Non-pigmented ciliary epithelial cell (primary cell): ENCODE measurements at regions not wholly inside any gene's neighbourhood (a gene's known extent, or its start where the extent isn't known, plus 50 kb on each side); places are given as distances from the start of the nearest gene placed in this dataset.
"Not testable (repeated sequence)": the region's sequence is repeated elsewhere in the genome, so short reads cannot be mapped to it uniquely, and the experiment has no call there.

Experiments
- DNase-seq: peaks from one replicate; pipeline ENCODE4 v3.0.0-alpha.2; 2010; ENCODE audit warnings: low read depth

DNA sequence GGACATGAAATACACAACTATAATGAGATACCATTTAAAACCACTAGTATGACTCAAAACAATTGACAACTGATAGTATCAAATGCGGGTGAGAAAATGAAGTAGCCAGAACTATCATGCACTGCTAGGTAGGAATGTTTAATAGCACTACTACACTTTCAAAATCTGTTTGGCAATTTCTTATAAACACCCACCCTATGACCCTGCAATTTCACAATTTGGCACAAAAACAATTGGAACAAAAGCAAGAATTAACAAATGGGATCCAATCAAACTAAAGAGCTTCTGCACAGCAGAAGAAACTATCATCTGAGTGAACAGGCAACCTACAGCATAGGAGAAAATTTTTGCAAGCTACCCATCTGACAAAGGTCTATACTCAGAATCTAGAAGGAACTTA lies 431.2 kb upstream of the GYPC start:
- no peak for DNase-seq

DNA sequence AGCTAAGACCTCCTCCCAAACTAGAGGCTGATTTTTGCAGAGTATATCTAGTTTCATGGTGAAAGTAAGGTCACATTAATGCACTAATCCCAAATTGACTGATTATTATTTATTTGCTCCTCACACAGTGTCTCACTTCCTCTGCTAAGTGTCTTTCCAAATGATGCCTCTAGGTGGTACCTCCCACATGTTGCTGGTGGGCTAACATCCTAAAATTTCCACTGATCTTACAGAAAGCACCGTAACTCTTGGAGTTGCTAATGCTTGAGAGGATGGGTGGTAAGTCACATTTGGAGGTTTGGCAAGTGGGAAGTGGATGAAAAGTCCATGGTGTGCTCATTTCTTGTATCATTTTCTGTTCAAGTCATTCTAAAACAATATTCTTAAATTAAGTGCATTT lies 428.7 kb upstream of the GYPC start:
- no peak for DNase-seq

DNA sequence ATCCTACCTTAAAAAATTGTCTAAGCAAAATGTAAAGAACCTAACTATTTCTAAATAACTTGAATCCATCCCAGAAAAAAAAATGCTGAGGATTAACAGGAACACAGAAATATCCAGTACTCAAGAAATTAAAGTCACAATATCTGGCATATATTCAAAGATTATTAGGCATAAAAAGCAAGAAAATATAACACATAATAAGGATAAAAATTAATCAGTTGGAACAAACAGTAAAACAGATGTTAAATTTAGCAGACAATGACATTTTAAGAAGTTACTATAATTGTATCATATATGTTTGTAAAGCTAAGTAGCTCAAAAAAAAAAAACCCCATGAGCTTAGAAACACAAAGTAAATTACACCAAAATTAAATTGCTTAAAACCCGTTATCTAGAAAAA lies 427.4 kb upstream of the GYPC start:
- DNase-seq: no peak

DNA sequence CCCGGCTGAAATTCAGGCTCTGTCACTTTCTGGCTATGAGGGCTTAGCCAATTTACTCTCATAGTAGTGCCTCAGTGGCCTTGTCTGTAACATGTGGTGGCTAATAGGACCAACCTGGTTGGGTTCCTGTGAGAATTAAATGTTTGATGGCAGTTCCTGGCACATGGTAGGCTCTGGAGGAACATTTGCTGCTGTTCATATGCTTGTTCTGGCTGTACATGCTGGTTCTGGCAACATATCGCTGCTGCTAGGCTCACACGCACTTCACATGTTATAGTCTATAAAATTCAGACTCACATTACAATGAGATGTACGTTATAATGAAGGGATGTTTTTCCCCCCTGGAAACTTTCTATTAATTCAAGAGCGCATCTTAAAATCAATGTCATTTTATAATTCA lies 417.7 kb upstream of the GYPC start:
- no peak for DNase-seq

DNA sequence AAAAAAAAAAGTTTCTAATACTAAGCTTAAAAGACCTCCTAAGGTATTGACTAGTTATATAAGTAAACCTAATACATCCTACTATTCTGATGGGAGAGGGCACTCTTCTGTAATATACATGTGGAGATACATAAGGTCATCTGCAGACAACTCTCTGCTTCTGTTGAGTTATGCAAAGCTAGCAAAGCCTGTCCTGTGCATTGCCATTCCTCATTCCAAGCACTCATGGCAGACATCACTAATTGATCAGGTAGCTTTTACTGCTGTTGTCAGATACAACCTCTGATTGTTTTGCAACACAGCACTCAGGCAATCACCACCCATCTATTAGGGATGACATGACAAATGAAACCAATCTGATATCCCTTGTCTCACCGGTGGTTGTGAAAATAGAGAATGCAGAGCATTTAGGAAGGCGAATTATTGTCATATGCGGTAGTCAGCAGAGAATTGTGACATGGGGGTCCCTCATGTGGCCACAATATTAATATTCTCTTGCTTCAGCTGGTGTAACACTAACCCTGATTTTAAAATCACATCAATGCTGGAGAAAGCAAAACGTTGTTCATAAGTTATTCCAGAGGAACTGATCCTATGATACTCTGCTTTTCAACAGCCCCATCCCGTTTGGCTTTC lies 416.5 kb upstream of the GYPC start:
- DNase-seq: no peak

DNA sequence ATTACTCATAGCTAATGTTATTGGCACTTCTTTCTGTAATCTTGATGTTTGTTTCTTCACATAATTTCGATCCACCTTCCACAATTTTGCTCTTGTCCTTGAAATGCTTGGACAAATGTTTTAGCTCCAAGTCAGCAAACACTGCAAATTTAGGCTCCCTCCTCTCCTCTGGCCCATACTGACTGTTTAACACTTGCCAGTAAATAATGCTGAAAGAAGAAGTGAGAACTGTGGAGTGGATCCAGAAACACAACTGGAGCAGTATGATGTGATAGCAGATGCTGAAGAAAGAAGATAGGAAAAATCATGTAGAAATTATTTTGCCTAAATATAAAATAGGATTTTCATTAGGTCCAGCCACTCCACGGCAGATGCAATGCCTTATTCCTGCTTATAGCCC lies 415.0 kb upstream of the GYPC start:
- no peak for DNase-seq

DNA sequence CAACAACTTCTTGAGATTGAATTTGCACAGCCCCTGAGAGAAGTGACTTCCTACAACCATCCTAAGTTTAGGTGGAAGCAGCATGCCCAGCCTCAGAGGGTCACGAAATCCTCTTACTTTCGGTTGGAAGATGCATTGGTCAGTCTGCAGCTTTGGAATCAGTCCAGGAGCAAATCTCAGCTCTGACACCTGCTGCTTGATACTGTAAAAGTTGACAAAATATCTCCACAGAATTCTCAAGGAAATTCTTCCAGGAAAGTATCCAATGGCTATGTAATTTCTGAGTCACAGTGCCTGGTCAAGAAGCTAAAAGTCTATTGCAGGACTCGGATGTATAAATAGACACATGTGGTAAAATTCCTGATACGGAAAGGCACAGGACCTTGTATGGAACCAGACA lies 414.5 kb upstream of the GYPC start:
- no peak for DNase-seq

DNA sequence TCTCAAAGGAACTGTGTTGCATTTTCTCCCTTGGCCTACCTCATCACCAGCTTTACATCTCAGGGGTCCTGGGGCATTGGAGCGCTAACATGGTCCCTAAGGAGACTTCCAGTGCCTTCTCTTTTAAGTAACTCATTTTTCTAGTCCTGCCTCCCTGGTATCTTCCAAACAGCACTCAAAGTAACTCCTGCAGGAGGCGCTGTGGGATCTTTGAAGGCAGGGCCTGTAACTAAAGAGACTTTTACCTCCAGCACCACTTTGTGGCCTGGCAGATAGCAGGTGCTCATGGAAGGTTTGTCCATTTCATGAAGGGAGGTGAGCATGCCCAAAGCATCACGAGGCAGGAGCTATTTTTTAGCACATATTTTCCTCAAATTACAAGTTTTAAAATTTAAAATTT lies 411.0 kb upstream of the GYPC start:
- no peak for DNase-seq

DNA sequence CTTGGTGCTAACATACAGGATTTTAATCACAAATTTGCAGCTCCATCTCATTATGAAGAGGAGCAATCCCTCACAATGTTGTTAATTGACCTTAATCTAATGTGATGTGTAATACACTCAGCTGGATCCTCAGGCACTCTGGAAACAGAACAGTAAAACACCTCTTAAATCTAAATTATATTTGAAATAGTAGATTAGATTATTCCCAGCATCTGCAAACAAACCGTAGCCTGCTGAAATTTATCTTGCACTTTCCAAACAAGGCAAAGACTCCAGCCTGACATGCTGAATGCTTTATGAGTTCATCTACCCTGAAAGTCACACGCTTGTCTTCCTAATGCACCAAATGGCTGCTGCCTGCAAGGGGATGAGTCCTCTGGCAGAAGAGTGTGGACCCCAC lies 402.3 kb upstream of the GYPC start:
- no peak for DNase-seq

DNA sequence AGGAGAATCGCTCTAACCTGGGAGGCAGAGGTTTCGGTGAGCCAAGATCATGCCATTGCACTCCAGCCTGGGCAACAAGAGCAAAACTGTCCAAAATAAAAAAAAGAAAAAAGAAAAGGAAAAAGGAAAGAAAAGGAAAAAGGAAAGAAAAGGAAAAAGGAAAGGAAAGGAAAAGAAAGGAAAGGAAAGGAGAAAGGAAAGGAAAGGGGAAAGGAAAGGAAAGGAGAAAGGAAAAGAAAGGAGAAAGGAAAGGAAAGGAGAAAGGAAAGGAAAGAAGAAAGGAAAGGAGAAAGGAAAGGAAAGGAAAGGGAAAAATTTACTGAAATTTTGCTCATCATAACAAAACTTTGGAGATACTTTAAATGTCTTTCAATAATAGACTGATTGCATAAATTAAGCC lies 391.3 kb upstream of the GYPC start:
- no peak for DNase-seq

DNA sequence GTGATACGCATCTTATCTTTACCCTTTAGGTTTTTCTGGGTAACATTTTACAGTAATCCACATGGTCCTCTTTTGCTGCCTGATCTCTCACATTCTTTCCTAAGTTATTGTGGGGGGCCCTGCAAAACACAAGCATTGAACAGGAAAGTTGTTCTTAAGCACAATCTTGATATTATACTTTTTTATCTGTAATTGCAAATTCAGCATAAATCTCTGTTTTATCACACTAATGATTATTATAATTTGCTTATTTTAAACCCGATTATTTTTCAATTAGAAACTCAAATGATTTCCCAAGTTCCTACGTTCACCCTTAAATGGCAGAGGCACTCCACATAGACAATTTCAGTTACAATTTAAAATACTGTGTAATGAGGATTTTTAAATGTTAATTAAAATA lies 386.0 kb upstream of the GYPC start:
- no peak for DNase-seq

DNA sequence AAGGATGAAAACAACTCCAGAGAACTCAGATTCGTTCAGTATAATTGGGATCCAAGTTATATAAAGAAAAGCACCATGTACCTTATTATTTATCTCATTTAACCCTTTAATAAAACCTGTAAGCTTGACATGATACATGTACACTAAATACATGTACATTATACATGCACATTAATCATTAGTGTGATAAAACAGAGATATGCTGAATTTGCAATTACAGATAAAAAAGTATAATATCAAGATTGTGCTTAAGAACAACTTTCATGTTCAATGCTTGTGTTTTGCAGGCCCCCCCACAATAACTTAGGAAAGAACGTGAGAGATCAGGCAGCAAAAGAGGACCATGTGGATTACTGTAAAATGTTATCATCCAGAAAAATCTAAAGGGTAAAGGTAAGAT lies 385.4 kb upstream of the GYPC start:
- DNase-seq: no peak

DNA sequence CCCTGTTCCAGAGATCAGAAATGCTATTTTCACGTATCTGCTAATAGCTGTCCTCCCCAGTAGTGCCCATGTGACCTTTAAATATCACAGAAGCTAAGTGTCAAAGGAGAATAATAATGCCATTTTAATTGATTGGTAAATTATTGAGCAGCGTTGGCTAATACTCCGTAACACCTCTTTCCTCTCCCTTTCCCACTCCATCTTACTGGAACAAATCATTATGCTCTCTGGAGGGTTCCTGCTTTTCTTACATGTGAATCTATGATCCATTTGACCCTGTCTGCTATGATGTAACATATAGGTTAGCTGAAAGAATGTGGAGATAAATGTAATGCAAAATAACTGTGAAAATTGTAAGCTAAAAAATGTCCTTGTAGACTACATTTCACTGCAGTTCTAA lies 383.6 kb upstream of the GYPC start:
- no peak for DNase-seq

DNA sequence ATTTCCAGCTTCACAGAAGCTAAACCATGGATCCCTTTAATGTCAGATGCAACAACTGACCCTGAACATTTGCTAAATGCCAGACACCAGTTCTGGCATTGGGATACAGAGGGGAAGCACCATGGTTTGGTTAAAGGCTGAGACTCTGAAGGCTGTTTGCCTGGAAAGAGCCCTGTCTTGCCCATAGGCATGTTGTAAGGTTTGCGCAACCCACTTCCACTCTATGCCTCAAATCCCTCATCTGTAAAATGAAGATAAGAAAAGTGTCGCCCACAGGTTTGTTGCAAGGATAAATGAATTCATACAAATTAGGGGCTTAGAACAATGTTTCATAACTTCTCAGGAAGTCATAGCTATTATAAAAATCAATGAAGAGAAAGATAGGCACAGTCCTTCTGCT lies 380.9 kb upstream of the GYPC start:
- DNase-seq: no peak

DNA sequence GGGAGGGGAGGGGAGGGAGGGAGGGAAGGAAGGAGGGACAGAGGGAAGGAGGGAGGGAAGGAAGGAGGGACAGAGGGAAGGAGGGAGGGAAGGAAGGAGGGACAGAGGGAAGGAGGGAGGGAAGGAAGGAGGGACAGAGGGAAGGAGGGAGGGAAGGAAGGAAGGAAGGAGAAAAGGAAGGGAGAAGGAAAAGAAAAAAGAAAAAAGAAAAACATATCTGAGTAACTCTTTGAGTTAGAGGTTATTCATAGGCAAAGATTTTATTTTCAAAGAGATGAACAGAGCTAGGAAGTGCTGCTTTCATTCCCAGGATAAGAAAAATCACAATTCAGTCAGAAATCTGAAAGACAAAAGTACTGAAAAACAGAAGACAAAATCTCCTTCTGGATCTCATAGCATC lies 379.7 kb upstream of the GYPC start:
- not testable (repeated sequence) for DNase-seq

DNA sequence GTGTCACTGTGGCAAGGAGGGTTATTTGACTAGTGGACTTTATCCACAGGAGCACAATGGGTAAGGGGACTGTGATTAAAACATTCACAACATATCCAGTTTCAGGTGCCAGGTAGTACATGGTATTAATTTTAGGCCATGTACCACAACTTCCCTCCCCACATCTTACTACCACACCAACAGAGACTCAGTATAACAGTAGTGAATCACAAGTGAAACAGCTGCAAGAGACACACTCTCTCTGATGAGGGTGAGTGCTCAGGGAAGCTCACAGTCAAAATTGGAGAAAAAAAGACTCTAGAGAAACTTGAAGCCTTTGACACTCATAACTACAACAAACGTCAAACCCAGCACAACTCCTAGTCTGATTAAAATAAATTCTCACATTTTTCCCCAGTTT lies 367.6 kb upstream of the GYPC start:
- DNase-seq: no peak

DNA sequence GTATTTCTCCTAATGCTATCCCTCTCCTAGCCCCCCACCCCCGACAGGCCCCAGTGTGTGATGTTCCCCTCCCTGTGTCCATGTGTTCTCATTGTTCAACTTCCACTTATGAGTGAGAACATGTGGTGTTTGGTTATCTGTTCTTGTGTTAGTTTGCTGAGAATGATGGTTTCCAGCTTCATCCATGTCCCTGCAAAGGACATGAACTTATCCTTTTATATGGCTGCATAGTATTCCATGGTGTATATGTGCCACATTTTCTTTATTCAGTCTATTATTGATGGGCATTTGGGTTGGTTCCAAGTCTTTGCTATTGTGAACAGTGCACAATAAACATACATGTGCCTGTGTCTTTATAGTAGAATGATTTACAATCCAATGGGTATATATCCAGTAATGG lies 362.0 kb upstream of the GYPC start:
- DNase-seq: not testable (repeated sequence)

DNA sequence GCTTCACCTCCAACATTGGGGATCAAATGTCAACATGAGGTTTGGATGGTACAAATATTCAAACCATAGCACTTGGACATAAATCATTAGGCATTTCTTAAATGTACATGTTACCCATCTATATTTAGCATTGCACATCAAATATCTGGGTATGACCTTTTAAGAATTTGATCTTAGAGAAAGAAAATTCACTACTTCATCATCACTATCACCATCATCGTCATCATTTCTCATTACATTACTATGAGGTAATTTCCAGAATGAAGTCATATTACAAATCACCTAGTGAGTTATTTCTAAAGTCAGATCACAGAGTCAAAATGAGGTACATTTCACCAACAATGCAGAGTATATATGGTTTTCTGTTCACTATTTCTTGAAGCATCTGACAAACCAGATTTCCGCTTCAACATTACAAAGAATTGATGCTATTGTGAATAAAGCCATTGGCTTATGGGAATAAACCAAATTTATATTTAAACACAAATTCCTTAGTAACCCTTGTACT lies 356.4 kb upstream of the GYPC start:
- DNase-seq: no peak

DNA sequence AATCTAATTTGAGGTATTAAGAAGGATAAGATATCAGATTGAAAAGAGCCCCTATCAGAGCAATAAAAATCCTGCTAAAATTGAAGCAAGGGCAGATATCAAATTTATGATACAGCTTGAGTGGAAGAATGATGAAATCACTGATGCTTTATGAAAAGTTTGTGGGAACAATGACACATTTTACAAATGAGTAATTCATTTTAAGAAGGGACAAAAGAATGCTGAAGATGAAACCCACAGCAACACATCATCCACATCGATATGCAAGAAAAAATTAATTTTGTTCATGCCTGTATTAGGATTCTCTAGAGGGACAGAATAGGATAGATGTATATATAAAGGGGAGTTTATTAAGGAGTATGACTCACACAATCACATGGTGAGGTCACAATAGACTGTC lies 355.6 kb upstream of the GYPC start:
- DNase-seq: no peak

DNA sequence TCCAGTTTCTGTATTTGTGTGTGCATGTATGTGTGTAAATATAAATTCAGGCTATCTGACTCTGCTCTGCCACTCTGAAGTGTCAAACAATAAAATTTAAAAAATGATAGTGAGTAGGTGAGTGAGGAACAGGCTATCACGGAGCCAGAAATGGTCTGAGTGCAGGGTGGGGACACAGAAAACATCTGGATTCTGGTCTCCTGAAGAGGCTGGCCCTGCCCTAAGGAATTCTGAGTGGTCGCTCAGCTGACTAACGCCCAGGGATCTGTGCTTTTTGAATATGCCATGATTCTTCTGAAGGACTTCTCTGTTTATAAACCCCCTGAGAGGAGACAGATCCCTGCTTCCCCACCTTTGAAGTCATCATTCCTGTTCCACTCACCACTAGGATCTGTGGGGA lies 353.9 kb upstream of the GYPC start:
- DNase-seq: no peak

DNA sequence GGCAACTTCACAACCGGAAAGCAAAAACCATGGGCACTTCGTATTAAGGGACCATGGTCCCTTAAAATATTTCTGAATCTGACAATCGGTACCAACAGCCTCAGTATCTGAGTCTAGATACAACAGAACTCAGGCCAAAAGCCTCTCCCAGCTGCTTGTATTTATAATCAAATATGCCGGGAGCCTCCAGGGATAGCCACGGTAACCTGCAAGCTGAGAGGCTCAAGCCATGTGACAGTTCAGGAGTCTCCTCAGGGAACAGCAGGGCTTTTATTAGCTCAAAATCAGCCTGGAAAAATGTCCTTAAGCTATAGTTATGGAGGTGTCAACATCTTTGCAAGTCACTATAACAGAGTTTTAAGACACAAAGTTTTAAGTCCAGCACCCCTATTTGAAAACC lies 352.8 kb upstream of the GYPC start:
- no peak for DNase-seq

DNA sequence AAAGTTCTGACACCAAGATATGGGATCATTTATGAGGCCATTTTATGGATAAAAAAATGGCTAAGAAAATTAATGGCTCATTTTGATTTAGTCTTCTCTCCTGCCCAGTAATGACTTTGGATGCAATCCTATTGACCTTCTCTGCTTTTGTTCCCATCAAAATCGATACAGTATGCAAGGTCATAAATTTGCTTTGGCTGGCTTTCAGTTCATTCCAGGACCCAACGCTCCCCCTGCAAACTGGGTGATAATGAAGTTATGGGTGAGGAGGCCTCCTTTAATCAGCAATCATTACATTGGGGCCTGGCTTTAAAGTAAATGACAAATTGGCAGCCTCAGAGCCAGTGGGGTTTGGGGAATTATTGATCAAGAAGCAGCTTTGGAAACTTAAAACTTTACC lies 351.8 kb upstream of the GYPC start:
- no peak for DNase-seq

DNA sequence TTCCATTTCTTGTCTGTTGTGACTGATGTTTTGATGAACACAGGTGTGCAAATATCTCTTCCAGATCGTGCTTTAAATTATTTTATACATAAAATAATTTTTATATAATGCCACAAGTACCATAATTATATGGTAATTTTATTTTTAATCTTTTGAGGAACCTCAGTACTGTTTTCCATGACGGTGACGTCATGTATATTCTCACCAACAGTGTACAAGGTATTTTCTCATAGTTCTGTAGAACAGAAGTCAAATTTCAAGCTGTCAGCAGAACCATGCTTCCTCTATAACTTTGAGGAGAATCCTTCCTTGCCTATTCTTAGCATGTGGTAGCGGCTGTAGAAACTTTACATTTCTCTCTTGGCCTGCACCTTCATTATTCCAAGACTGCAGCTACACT lies 349.4 kb upstream of the GYPC start:
- DNase-seq: no peak

DNA sequence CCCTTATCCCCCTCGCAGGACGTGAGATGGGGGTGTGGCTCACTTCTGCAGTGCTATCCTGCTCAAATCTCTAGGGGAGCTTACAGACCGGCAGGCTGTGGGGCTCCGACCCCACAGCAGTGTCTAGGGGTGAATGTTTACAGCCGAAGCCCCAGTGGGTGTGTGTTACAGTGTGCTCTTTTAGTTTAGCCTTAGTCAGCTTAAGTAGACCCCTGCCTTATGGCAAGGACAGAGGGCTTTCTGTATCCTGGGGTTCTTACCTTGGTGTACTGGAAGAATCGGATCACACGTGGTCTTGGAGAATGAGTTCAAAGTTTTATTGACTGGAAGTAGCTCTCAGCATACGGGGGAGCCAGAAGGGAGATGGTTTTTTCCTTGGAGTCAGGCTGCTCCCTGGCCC lies 348.2 kb upstream of the GYPC start:
- DNase-seq: no peak

DNA sequence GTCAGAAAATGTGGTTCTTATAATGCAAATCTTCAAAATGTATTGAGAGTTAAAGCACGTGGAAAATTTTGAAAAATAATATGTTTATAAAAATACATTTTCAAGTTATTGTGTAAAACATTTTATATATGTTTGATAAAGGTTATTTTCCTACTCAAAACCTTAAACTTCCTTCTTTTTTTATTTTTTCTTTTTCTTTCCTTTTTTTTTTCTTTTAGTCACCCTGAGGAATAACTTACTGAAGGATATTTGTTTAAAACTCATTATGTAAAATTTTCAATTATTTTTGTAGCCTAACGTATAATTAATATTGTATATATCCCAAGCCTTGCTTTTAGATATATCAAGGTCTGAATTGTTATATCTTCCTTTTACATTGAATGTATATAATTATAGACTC lies 346.8 kb upstream of the GYPC start:
- no peak for DNase-seq
